ENCODE measurements at regions not wholly inside any gene's neighbourhood (a gene's known extent, or its start where the extent isn't known, plus 50 kb on each side); places are given as distances from the start of the nearest gene placed in this dataset.

DNA sequence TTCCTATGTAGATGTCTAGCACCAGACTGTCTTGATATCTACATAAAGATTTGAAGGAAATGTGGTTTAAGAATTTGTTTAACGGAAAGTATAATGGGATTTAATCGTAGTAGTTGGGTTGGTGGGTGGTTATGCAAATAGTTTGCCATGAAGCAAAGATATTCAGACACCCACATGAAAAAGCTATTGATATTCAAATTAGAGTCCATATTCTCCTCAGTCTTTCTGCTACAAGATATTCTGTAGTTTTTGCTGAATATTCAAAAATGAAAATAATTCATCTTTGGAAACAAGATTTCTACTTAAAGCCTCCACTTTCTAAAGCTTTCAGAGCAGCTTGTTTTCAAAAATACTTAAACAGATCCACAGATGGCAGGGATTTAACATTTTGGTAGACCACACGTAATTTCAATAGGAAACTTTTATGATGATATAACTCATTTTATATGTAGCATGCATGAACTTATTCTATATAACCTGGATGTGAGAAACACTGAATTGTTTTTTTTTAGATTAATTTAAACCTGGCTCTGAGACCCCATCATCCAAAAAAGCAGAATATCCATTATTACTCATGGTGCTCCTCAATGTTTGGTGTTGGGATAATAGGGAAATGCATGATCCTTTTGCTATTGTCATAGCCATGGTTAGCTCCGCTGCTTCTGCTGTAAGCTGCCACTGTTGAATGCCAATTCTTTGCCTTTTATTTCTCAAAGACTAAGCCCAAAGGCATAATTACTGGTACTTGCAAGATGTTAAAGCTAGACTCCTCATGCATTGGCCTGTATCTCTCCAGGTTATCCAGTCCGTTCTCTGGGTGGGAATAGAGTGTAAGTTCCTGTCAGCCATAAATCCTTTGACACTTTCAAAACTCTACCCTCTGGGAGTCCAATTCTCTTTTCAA is 98.0 kb downstream of the GMNC start:
- no peak overlapping the region for H3K27ac Mint-ChIP-seq
- H3K27me3 Mint-ChIP-seq (ENCODE audit: low read depth): no peaks in the 10 kb centered on the region
- POLR2A ChIA-PET: no interaction called here
- CTCF ChIA-PET: no interaction called here
- no peak overlapping the region for H3K4me3 Mint-ChIP-seq
- H3K9me3 Mint-ChIP-seq: no peaks in the 10 kb centered on the region
- DNase-seq (ENCODE audit: low spot score) (no peak), ATAC-seq (no peak)
- no peak for TF ChIP-seq JAZF1 (CRISPR knock-in tag; IDR thresholded peaks at IDR 0.05)
- no peak for TF ChIP-seq NR3C1 (CRISPR knock-in tag; conservative IDR thresholded peaks at IDR 0.05; ENCODE audit: low read depth)
- TF ChIP-seq ATF6 (CRISPR knock-in tag; IDR thresholded peaks at IDR 0.05): no peak
- no peak for TF ChIP-seq ZNF671 (CRISPR knock-in tag; IDR thresholded peaks at IDR 0.05)
- no peak for TF ChIP-seq CREB1 (CRISPR knock-in tag; IDR thresholded peaks at IDR 0.05)
- no peak for TF ChIP-seq ATF3 (CRISPR knock-in tag; conservative IDR thresholded peaks at IDR 0.05)
- TF ChIP-seq, protein P1, sequence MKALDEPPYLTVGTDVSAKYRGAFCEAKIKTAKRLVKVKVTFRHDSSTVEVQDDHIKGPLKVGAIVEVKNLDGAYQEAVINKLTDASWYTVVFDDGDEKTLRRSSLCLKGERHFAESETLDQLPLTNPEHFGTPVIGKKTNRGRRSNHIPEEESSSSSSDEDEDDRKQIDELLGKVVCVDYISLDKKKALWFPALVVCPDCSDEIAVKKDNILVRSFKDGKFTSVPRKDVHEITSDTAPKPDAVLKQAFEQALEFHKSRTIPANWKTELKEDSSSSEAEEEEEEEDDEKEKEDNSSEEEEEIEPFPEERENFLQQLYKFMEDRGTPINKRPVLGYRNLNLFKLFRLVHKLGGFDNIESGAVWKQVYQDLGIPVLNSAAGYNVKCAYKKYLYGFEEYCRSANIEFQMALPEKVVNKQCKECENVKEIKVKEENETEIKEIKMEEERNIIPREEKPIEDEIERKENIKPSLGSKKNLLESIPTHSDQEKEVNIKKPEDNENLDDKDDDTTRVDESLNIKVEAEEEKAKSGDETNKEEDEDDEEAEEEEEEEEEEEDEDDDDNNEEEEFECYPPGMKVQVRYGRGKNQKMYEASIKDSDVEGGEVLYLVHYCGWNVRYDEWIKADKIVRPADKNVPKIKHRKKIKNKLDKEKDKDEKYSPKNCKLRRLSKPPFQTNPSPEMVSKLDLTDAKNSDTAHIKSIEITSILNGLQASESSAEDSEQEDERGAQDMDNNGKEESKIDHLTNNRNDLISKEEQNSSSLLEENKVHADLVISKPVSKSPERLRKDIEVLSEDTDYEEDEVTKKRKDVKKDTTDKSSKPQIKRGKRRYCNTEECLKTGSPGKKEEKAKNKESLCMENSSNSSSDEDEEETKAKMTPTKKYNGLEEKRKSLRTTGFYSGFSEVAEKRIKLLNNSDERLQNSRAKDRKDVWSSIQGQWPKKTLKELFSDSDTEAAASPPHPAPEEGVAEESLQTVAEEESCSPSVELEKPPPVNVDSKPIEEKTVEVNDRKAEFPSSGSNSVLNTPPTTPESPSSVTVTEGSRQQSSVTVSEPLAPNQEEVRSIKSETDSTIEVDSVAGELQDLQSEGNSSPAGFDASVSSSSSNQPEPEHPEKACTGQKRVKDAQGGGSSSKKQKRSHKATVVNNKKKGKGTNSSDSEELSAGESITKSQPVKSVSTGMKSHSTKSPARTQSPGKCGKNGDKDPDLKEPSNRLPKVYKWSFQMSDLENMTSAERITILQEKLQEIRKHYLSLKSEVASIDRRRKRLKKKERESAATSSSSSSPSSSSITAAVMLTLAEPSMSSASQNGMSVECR (CRISPR knock-in tag; IDR thresholded peaks at IDR 0.05; ENCODE audit: borderline replicate concordance): no peak
- no peak for TF ChIP-seq ZNF416 (CRISPR knock-in tag; IDR thresholded peaks at IDR 0.05)
- TF ChIP-seq, protein P2, sequence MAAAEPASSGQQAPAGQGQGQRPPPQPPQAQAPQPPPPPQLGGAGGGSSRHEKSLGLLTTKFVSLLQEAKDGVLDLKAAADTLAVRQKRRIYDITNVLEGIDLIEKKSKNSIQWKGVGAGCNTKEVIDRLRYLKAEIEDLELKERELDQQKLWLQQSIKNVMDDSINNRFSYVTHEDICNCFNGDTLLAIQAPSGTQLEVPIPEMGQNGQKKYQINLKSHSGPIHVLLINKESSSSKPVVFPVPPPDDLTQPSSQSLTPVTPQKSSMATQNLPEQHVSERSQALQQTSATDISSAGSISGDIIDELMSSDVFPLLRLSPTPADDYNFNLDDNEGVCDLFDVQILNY (CRISPR knock-in tag; IDR thresholded peaks at IDR 0.05): no peak
- TF ChIP-seq NR1H2 (CRISPR knock-in tag; IDR thresholded peaks at IDR 0.05): no peak
- TF ChIP-seq TCF7 (CRISPR knock-in tag; IDR thresholded peaks at IDR 0.05; ENCODE audit: low read depth): no peak
- TF ChIP-seq AR (CRISPR knock-in tag; IDR thresholded peaks at IDR 0.05): no peak
- TF ChIP-seq ZSCAN18 (CRISPR knock-in tag; IDR thresholded peaks at IDR 0.05): no peak
- TF ChIP-seq NR2C2 (CRISPR knock-in tag; IDR thresholded peaks at IDR 0.05): no peak
- TF ChIP-seq, protein P3, sequence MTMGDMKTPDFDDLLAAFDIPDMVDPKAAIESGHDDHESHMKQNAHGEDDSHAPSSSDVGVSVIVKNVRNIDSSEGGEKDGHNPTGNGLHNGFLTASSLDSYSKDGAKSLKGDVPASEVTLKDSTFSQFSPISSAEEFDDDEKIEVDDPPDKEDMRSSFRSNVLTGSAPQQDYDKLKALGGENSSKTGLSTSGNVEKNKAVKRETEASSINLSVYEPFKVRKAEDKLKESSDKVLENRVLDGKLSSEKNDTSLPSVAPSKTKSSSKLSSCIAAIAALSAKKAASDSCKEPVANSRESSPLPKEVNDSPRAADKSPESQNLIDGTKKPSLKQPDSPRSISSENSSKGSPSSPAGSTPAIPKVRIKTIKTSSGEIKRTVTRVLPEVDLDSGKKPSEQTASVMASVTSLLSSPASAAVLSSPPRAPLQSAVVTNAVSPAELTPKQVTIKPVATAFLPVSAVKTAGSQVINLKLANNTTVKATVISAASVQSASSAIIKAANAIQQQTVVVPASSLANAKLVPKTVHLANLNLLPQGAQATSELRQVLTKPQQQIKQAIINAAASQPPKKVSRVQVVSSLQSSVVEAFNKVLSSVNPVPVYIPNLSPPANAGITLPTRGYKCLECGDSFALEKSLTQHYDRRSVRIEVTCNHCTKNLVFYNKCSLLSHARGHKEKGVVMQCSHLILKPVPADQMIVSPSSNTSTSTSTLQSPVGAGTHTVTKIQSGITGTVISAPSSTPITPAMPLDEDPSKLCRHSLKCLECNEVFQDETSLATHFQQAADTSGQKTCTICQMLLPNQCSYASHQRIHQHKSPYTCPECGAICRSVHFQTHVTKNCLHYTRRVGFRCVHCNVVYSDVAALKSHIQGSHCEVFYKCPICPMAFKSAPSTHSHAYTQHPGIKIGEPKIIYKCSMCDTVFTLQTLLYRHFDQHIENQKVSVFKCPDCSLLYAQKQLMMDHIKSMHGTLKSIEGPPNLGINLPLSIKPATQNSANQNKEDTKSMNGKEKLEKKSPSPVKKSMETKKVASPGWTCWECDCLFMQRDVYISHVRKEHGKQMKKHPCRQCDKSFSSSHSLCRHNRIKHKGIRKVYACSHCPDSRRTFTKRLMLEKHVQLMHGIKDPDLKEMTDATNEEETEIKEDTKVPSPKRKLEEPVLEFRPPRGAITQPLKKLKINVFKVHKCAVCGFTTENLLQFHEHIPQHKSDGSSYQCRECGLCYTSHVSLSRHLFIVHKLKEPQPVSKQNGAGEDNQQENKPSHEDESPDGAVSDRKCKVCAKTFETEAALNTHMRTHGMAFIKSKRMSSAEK (CRISPR knock-in tag; IDR thresholded peaks at IDR 0.05; ENCODE audit: borderline replicate concordance): no peak
- H3K4me1 Mint-ChIP-seq: peaks cover 11% of the 10 kb centered on the region; the same call in 1 of the 2 replicates
- H3K36me3 Mint-ChIP-seq: no peaks in the 10 kb centered on the region

All from WTC11 (cell line).